CD14-positive monocyte (primary cell): ENCODE measurements at regions not wholly inside any gene's neighbourhood (a gene's known extent, or its start where the extent isn't known, plus 50 kb on each side); places are given as distances from the start of the nearest gene placed in this dataset.

Experiments used
- DNase-seq, 3 donors: peaks; one replicate each; pipeline ENCODE4 v3.0.0-alpha.2; 2011 to 2022
- H2AFZ ChIP-seq: 2 replicates; pipeline ENCODE4 v1.6.0; 2012; ENCODE audit warnings: mild to moderate bottlenecking, low read depth, low read length, inconsistent platforms; ENCODE audit not compliant: insufficient read depth, poor library complexity, severe bottlenecking
- H3K27ac ChIP-seq, 2 donors: 1 replicate in 1 of 2; 2 replicates in 1 of 2; pipeline ENCODE4 v1.5.1; 2012 to 2013; ENCODE audit warnings: low read length in 2 of 2, control low read depth in 1 of 2, inconsistent platforms in 1 of 2, low read depth in 1 of 2, mild to moderate bottlenecking in 1 of 2
- H3K27me3 ChIP-seq, 2 donors: one replicate each; pipeline versions ENCODE4 v1.6.0 to v1.6.1; 2011 to 2013; ENCODE audit warnings: low read length in 2 of 2; ENCODE audit not compliant: control insufficient read depth in 2 of 2, insufficient read depth in 2 of 2
- H3K36me3 ChIP-seq, 2 donors: replicated peaks in 1 of 2; 1 replicate in 1 of 2; 2 replicates in 1 of 2; pipeline versions ENCODE4 v1.5.1 to v1.6.1; 2012 to 2013; ENCODE audit warnings: low read length in 2 of 2, control low read depth in 1 of 2, inconsistent platforms in 1 of 2, mild to moderate bottlenecking in 1 of 2; ENCODE audit not compliant: insufficient read depth in 2 of 2, control insufficient read depth in 1 of 2
- H3K4me1 ChIP-seq, 2 donors: 1 replicate in 1 of 2; 2 replicates in 1 of 2; pipeline versions ENCODE4 v1.5.1 to v1.6.1; 2012 to 2013; ENCODE audit warnings: low read length in 2 of 2, control low read depth in 1 of 2, inconsistent platforms in 1 of 2, mild to moderate bottlenecking in 1 of 2, moderate library complexity in 1 of 2; ENCODE audit not compliant: insufficient read depth in 2 of 2, control insufficient read depth in 1 of 2
- H3K4me2 ChIP-seq: replicated peaks from 2 replicates; pipeline ENCODE3; 2012; ENCODE audit warnings: low read length, moderate library complexity, mild to moderate bottlenecking; ENCODE audit not compliant: poor library complexity, severe bottlenecking; ENCODE audit errors: extremely low read depth
- H3K4me3 ChIP-seq, 3 experiments: fragments of 200-600 bp in 1 of 3; sonication (generic) in 1 of 3; replicated peaks in 1 of 3; 1 replicate in 2 of 3; 2 replicates in 1 of 3; pipeline ENCODE4 v1.5.1; 2011 to 2013; ENCODE audit warnings: low read length in 3 of 3, mild to moderate bottlenecking in 3 of 3, control low read depth in 2 of 3, low read depth in 2 of 3, inconsistent platforms in 1 of 3, moderate library complexity in 1 of 3
- H3K79me2 ChIP-seq: 2 replicates; pipeline ENCODE4 v1.6.0; 2012; ENCODE audit warnings: mild to moderate bottlenecking, control low read depth, inconsistent platforms, low read length, moderate library complexity; ENCODE audit not compliant: insufficient read depth
- H3K9ac ChIP-seq: 2 replicates; pipeline ENCODE4 v1.6.0; 2017; ENCODE audit warnings: low read length, mild to moderate bottlenecking; ENCODE audit not compliant: insufficient read depth, poor library complexity, severe bottlenecking
- H3K9me3 ChIP-seq, 2 donors: replicated peaks in 1 of 2; 1 replicate in 1 of 2; 2 replicates in 1 of 2; pipeline versions ENCODE4 v1.5.1 to v1.6.1; 2012 to 2013; ENCODE audit warnings: low read length in 2 of 2, control low read depth in 1 of 2; ENCODE audit not compliant: control insufficient read depth in 1 of 2, insufficient read depth in 1 of 2
- H4K20me1 ChIP-seq: 2 replicates; pipeline ENCODE4 v1.6.0; 2012; ENCODE audit warnings: mild to moderate bottlenecking, low read length, control low read depth, moderate library complexity; ENCODE audit not compliant: insufficient read depth
- H3K27ac Mint-ChIP-seq, 7 donors: one replicate each; pipeline ENCODE4 v1.8.0; 2020; ENCODE audit warnings: mild to moderate bottlenecking in 7 of 7, mixed read lengths in 7 of 7, moderate library complexity in 6 of 7, inconsistent platforms in 2 of 7
- H3K27me3 Mint-ChIP-seq, 3 donors: one replicate each; pipeline ENCODE4 v1.8.0; 2021 to 2022; ENCODE audit warnings: low read depth in 3 of 3, mild to moderate bottlenecking in 3 of 3, mixed read lengths in 3 of 3, moderate library complexity in 3 of 3, inconsistent platforms in 1 of 3
- H3K36me3 Mint-ChIP-seq, 2 donors: one replicate each; pipeline ENCODE4 v1.8.0; 2020; ENCODE audit warnings: mixed read lengths in 2 of 2, inconsistent platforms in 1 of 2, mild to moderate bottlenecking in 1 of 2
- H3K4me1 Mint-ChIP-seq: one replicate; pipeline ENCODE4 v1.8.0; 2020; ENCODE audit warnings: mild to moderate bottlenecking, mixed read lengths
- H3K4me3 Mint-ChIP-seq, 2 donors: one replicate each; pipeline ENCODE4 v1.8.0; 2020; ENCODE audit warnings: mild to moderate bottlenecking in 2 of 2, mixed read lengths in 2 of 2, moderate library complexity in 1 of 2
- H3K9me3 Mint-ChIP-seq, 7 donors: one replicate each; pipeline ENCODE4 v1.8.0; 2020 to 2022; ENCODE audit warnings: mixed read lengths in 7 of 7, mild to moderate bottlenecking in 6 of 7, moderate library complexity in 6 of 7, inconsistent platforms in 2 of 7
- CTCF ChIP-seq: fragments of 200-600 bp; IDR thresholded peaks from one replicate; pipeline ENCODE4 v1.8.0; 2022; ENCODE audit warnings: antibody characterized with exemption, mild to moderate bottlenecking
- WGBS: methylation state at CpG from one replicate; pipeline ENCODE4 v1.1.5; 2013; ENCODE audit warnings: missing lambda C conversion rate; ENCODE audit not compliant: insufficient coverage; 5-methylcytosine and 5-hydroxymethylcytosine counted together
- intact Hi-C, 2 donors: fragments of 100-400 bp; cut with micrococcal nuclease; formaldehyde crosslinking; loops; one replicate each; pipeline versions ENCODE4 v1.15.0 to v1.15.1; 2023

- H3K36me3 ChIP-seq = no peaks in the 10 kb centered on the region
- intact Hi-C loops = no loop called here
- H3K4me3 ChIP-seq = no peak overlapping the region
- H3K27me3 Mint-ChIP-seq = peaks cover 22 to 59% (median 35%) of the 10 kb centered on the region in 3 donors
- no peak overlapping the region for H3K4me2 ChIP-seq
- H3K27ac ChIP-seq = no peak overlapping the region
- H3K4me1 ChIP-seq = no peaks in the 10 kb centered on the region
- no peak overlapping the region for H2AFZ ChIP-seq
- no peaks in the 10 kb centered on the region for H3K4me1 Mint-ChIP-seq
- H3K27me3 ChIP-seq = peaks cover 0 to 23% of the 10 kb centered on the region in 2 donors
- no peak overlapping the region for H3K9ac ChIP-seq
- 58% methylated on average over 2 of the region's 8 CpGs for WGBS
- no peak for DNase-seq
- H3K27ac Mint-ChIP-seq = no peak overlapping the region
- H3K9me3 Mint-ChIP-seq = peaks cover 0 to 8% (median 3%) of the 10 kb centered on the region in 7 donors
- H3K79me2 ChIP-seq = no peaks in the 10 kb centered on the region
- H3K36me3 Mint-ChIP-seq = no peaks in the 10 kb centered on the region
- H3K4me3 Mint-ChIP-seq = peak overlapping the region in 1 of 2 donors; percentile 11
- TF ChIP-seq CTCF = no peak
- no peaks in the 10 kb centered on the region for H4K20me1 ChIP-seq
- no peaks in the 10 kb centered on the region for H3K9me3 ChIP-seq
These were observed 56.7 kb upstream of the EN2 start for GRCh38 chr7:155401231-155401630.

- Mint-ChIP-seq H3K9me3 (peaks cover 0 to 8% (median 3%) of the 10 kb centered on the region in 7 donors), H3K27me3 (peaks cover 22 to 63% (median 38%) of the 10 kb centered on the region in 3 donors), H3K27ac (no peak overlapping the region), H3K4me1 (no peaks in the 10 kb centered on the region), H3K36me3 (no peaks in the 10 kb centered on the region), H3K4me3 (no peak overlapping the region)
- no peak overlapping the region for H3K27ac ChIP-seq
- no peaks in the 10 kb centered on the region for H3K9me3 ChIP-seq
- no peaks in the 10 kb centered on the region for H3K36me3 ChIP-seq
- no peak overlapping the region for H3K4me2 ChIP-seq
- H4K20me1 ChIP-seq = no peaks in the 10 kb centered on the region
- no peaks in the 10 kb centered on the region for H3K79me2 ChIP-seq
- TF ChIP-seq CTCF = no peak
- H3K9ac ChIP-seq = no peak overlapping the region
- H3K27me3 ChIP-seq = peaks cover 0 to 27% of the 10 kb centered on the region in 2 donors
- 62% methylated on average over 2 of the region's 6 CpGs for WGBS
- intact Hi-C loops = no loop called here
- H3K4me3 ChIP-seq = no peak overlapping the region
- H2AFZ ChIP-seq = no peak overlapping the region
- no peaks in the 10 kb centered on the region for H3K4me1 ChIP-seq
- no peak for DNase-seq
These were observed 56.0 kb upstream of the EN2 start for GRCh38 chr7:155401884-155402283.
